OCI-LY1 (cell line): ENCODE measurements at regions not wholly inside any gene's neighbourhood (a gene's known extent, or its start where the extent isn't known, plus 50 kb on each side); places are given as distances from the start of the nearest gene placed in this dataset.

ENCODE experiments used
- CTCF ChIP-seq: fragments of 200-600 bp; sonication (generic), shearing (Covaris generic); IDR thresholded peaks from 2 replicates; pipeline ENCODE4 v1.5.1; 2017; ENCODE audit warnings: mild to moderate bottlenecking, antibody characterized with exemption, low read length, moderate library complexity, mixed read lengths
- EZH2 ChIP-seq: fragments of 200-600 bp; sonication (generic), shearing (Covaris generic); IDR thresholded peaks from 2 replicates; pipeline ENCODE4 v1.8.0; 2017; ENCODE audit warnings: borderline replicate concordance, mixed run types, mild to moderate bottlenecking, antibody characterized with exemption, low read length, moderate library complexity, mixed read lengths

GRCh38 chr4:53776141-53776540, 184.9 kb upstream of the LNX1 start:
- TF ChIP-seq CTCF, result no peak
- TF ChIP-seq EZH2, result no peak
